ENCODE measurements at regions not wholly inside any gene's neighbourhood (a gene's known extent, or its start where the extent isn't known, plus 50 kb on each side); places are given as distances from the start of the nearest gene placed in this dataset.
"Not testable (repeated sequence)": the region's sequence is repeated elsewhere in the genome, so short reads cannot be mapped to it uniquely, and the experiment has no call there.

- not testable (repeated sequence) for DNase-seq (ENCODE audit: low spot score)
Observed at GRCh38 chr7:115557296-115557695, 473.3 kb downstream of the TFEC start.

- no peak for DNase-seq (ENCODE audit: low spot score)
Observed at GRCh38 chr7:115552766-115553165, 477.8 kb downstream of the TFEC start.

- no peak for DNase-seq (ENCODE audit: low spot score)
Observed at GRCh38 chr7:115549910-115550309, 480.7 kb downstream of the TFEC start.

- no peak for DNase-seq (ENCODE audit: low spot score)
Observed at GRCh38 chr7:115548756-115549155, 481.8 kb downstream of the TFEC start.

GRCh38 chr7:115546790-115547189, 483.8 kb downstream of the TFEC start:
- DNase-seq (ENCODE audit: low spot score): no peak

- DNase-seq (ENCODE audit: low spot score): no peak
Observed at GRCh38 chr7:115533785-115534184, 496.8 kb downstream of the TFEC start.

- peak; percentile 56 for DNase-seq (ENCODE audit: low spot score)
Observed at GRCh38 chr7:115526278-115526677, 504.3 kb downstream of the TFEC start.

GRCh38 chr7:115522174-115522573, 508.4 kb downstream of the TFEC start:
- no peak for DNase-seq (ENCODE audit: low spot score)

- no peak for DNase-seq (ENCODE audit: low spot score)
Observed at GRCh38 chr7:115516341-115516740, 514.2 kb downstream of the TFEC start.

- DNase-seq (ENCODE audit: low spot score): no peak
Observed at GRCh38 chr7:115511330-115511729, 519.2 kb downstream of the TFEC start.

- DNase-seq (ENCODE audit: low spot score): no peak
Observed at GRCh38 chr7:115505136-115505535, 525.4 kb downstream of the TFEC start.

GRCh38 chr7:115499956-115500355, 530.6 kb downstream of the TFEC start:
- DNase-seq (ENCODE audit: low spot score): no peak

GRCh38 chr7:115496006-115496405, 534.6 kb downstream of the TFEC start:
- DNase-seq (ENCODE audit: low spot score): no peak

GRCh38 chr7:115494529-115495147, 535.9 kb downstream of the TFEC start:
- DNase-seq (ENCODE audit: low spot score): no peak

GRCh38 chr7:115493381-115493780, 537.2 kb downstream of the TFEC start:
- no peak for DNase-seq (ENCODE audit: low spot score)

GRCh38 chr7:115491744-115492380, 538.7 kb downstream of the TFEC start:
- no peak for DNase-seq (ENCODE audit: low spot score)

GRCh38 chr7:115479448-115479847, 551.1 kb downstream of the TFEC start:
- no peak for DNase-seq (ENCODE audit: low spot score)

- DNase-seq (ENCODE audit: low spot score): no peak
Observed at GRCh38 chr7:115478426-115478825, 552.1 kb downstream of the TFEC start.

- DNase-seq (ENCODE audit: low spot score): peak; percentile 21
Observed at GRCh38 chr7:115477193-115477651, 553.3 kb downstream of the TFEC start.

- DNase-seq (ENCODE audit: low spot score): no peak
Observed at GRCh38 chr7:115476671-115477181, 553.8 kb downstream of the TFEC start.

- peak; percentile 16 for DNase-seq (ENCODE audit: low spot score)
Observed at GRCh38 chr7:115475761-115476385, 554.0 kb downstream of the MDFIC start.

- no peak for DNase-seq (ENCODE audit: low spot score)
Observed at GRCh38 chr7:115475206-115475605, 553.3 kb downstream of the MDFIC start.

GRCh38 chr7:115474137-115474536, 552.2 kb downstream of the MDFIC start:
- no peak for DNase-seq (ENCODE audit: low spot score)

Data from iPS-NIHi11 (cell line).